RPMI8226 (cell line): ENCODE measurements at regions not wholly inside any gene's neighbourhood (a gene's known extent, or its start where the extent isn't known, plus 50 kb on each side); places are given as distances from the start of the nearest gene placed in this dataset.
A peak's percentile ranks its signal among the peaks of the same experiment; 100 is the strongest.
"Not testable (repeated sequence)": the region's sequence is repeated elsewhere in the genome, so short reads cannot be mapped to it uniquely, and the experiment has no call there.

Source experiments
- DNase-seq: peaks from one replicate; pipeline ENCODE4 v3.0.0-alpha.2; 2015

GRCh38 chr2:57370882-57371585 is 675.6 kb upstream of the VRK2 start:
- DNase-seq: no peak

GRCh38 chr2:57372237-57372984 is 674.2 kb upstream of the VRK2 start:
- no peak for DNase-seq

- no peak for DNase-seq
These were observed 673.1 kb upstream of the VRK2 start for GRCh38 chr2:57373530-57373929.

- no peak for DNase-seq
These were observed 669.6 kb upstream of the VRK2 start for GRCh38 chr2:57376985-57377384.

- DNase-seq: no peak
These were observed 660.3 kb upstream of the VRK2 start for GRCh38 chr2:57386305-57386704.

- DNase-seq: peak; percentile 21
These were observed 650.1 kb upstream of the VRK2 start for GRCh38 chr2:57396355-57397098.

- DNase-seq: no peak
These were observed 648.9 kb upstream of the VRK2 start for GRCh38 chr2:57397550-57398360.

- no peak for DNase-seq
These were observed 647.5 kb upstream of the VRK2 start for GRCh38 chr2:57399057-57399456.

- no peak for DNase-seq
These were observed 644.5 kb upstream of the VRK2 start for GRCh38 chr2:57402096-57402495.

GRCh38 chr2:57402755-57403154 is 643.9 kb upstream of the VRK2 start:
- DNase-seq: no peak

GRCh38 chr2:57407772-57408201 is 638.8 kb upstream of the VRK2 start:
- DNase-seq: no peak

- no peak for DNase-seq
These were observed 638.0 kb upstream of the VRK2 start for GRCh38 chr2:57408587-57408986.

- DNase-seq: no peak
These were observed 629.6 kb upstream of the VRK2 start for GRCh38 chr2:57417007-57417406.

GRCh38 chr2:57418859-57419346 is 627.7 kb upstream of the VRK2 start:
- not testable (repeated sequence) for DNase-seq

- no peak for DNase-seq
These were observed 616.8 kb upstream of the VRK2 start for GRCh38 chr2:57429831-57430230.

GRCh38 chr2:57432528-57432927 is 614.1 kb upstream of the VRK2 start:
- no peak for DNase-seq

GRCh38 chr2:57434441-57434840 is 612.2 kb upstream of the VRK2 start:
- DNase-seq: peak; percentile 9

GRCh38 chr2:57434972-57435371 is 611.6 kb upstream of the VRK2 start:
- no peak for DNase-seq

- DNase-seq: no peak
These were observed 609.5 kb upstream of the VRK2 start for GRCh38 chr2:57437077-57437476.

GRCh38 chr2:57440437-57440836 is 606.2 kb upstream of the VRK2 start:
- no peak for DNase-seq

- DNase-seq: no peak
These were observed 603.5 kb upstream of the VRK2 start for GRCh38 chr2:57443086-57443485.

- DNase-seq: no peak
These were observed 602.6 kb upstream of the VRK2 start for GRCh38 chr2:57443973-57444521.
